HG03045 (cell line): ENCODE measurements at regions not wholly inside any gene's neighbourhood (a gene's known extent, or its start where the extent isn't known, plus 50 kb on each side); places are given as distances from the start of the nearest gene placed in this dataset.
A peak's percentile ranks its signal among the peaks of the same experiment; 100 is the strongest.

Experiments used
- ATAC-seq: cut with Tn5 transposase; IDR thresholded peaks from one replicate; pipeline ENCODE4 v1.9.1; 2021; ENCODE audit warnings: mild to moderate bottlenecking, moderate library complexity; ENCODE audit not compliant: unreplicated experiment

GRCh38 chr5:74576941-74577456 lies 63.5 kb downstream of the ENC1 start:
- peak; percentile 68 for ATAC-seq

GRCh38 chr5:74575741-74576538 lies 64.6 kb downstream of the ENC1 start:
- ATAC-seq = no peak

DNA sequence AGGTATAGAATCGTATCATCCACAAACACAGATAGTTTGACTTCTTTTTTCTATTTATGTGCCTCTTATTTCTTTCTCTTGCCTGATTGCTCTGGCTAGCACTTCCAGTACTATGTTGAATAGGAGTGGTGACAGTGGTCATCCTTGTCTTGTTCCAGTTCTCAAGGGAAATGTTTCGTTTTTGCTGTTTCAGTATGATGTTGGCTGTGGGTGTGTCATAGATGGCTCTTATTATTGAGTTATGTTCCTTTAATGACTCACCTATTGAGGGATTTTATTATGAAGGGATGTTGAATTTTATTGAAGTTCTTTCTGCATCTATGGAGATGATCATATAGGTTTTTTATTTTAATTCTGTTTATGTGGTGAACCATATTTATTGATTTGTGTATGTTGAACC lies 70.3 kb downstream of the ENC1 start:
- ATAC-seq = no peak

- no peak for ATAC-seq
Measured at GRCh38 chr5:74567411-74567995, 73.0 kb downstream of the ENC1 start.

GRCh38 chr5:74562122-74562521 lies 78.4 kb downstream of the ENC1 start:
- no peak for ATAC-seq

DNA sequence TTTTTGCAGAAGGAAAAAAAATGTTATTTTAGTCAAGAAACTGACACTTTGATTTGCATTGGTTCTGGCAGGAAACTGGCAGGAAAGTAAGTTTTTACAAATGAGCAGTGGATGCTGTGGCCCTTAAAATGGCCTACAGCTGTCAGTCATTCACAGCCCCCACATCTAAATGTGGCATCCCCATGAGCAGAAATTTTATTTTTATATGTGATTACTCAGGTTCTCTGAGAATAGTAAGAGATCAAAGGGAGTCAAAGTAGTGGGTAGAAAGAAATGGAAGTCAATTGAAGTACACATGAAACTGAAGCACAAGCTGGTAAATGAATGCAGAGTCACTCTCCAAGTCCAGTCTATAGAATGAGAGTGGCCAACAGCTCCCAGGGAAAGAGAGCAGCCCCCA lies 80.3 kb downstream of the ENC1 start:
- ATAC-seq = no peak

DNA sequence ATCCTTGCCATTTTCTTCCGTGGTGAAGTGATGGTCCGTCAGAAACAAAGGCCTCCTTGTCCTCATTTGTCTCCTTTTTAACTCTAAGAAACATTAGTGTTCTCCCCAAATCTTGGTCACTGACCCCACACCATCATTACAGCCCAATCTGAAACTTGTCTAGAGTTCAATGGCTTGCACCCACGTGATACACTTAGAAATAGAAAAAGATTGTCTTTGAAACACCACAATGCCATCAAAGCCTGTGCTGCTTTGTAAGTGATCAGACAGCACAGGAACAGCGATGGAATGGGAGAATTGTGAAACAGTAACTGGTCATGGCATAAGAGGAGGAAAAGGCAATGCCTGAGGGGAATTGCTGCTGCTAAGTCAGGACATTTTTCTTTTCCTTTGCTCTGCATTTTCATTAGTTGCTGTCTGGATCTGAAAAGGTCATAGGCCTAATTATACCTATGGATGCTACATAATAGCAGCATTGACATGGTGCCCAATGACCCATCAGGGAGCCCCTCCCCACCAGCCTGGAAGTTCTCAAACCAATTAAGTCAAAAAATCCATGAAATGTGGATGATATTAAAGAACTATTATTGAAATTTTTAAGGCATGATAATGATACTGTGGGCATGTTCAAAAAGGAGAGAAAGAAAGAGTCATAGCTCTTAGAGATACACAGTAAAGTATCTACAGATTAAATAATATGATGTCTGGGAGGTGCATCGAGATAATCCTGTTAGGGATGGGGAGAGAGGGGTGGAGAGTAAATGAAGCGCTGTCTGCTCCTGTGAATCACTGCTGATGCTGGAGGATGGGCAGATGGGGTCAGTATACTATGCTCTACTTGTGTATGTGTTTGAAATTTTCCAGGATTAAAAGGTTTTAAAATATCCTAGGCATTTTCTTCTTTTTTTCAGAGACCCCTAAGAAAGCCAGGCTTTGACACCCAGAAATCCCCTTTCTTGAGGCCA lies 83.6 kb downstream of the ENC1 start:
- no peak for ATAC-seq

DNA sequence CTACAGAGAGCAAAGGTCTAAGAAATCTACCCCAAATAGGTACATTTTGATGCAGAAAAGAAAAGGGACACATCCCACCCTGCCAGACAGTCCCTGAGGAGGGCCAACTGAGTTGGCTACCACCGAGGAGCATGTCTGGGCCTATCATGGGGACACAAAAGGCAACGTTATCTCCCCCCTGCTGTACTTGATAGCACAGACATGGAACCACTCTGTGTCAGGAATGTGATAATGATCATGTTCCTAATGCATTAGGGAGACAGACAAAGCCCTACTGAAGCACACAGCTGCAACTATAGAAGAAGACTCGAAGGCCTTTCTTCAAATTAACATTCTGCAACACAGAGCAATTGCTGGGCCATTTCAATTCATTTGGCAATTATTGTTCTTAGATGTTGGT lies 84.5 kb downstream of the ENC1 start:
- no peak for ATAC-seq

DNA sequence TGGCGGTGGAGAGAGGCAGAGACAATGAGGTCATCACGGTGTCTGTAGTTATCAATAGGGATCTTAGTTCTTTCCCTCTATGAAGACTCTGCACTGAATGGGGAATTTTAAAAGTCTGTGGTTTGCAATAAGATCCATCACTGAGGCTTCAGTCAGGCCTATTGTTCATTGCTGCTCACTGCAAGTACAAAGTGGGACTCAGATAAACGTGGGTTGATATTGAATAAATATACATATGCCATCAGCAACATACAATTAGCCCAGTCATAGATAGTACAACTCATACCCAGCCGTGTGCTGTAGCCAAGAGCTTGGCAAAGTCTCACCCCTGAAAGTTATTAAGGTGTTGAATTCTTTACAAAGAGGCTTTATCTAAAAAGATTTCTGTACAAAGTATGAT lies 88.4 kb downstream of the ENC1 start:
- no peak for ATAC-seq

GRCh38 chr5:74550927-74551326 lies 89.6 kb downstream of the ENC1 start:
- no peak for ATAC-seq

- ATAC-seq = no peak
Measured at GRCh38 chr5:74549384-74549783, 91.1 kb downstream of the ENC1 start.

- ATAC-seq = no peak
Measured at GRCh38 chr5:74546796-74547195, 93.7 kb downstream of the ENC1 start.

DNA sequence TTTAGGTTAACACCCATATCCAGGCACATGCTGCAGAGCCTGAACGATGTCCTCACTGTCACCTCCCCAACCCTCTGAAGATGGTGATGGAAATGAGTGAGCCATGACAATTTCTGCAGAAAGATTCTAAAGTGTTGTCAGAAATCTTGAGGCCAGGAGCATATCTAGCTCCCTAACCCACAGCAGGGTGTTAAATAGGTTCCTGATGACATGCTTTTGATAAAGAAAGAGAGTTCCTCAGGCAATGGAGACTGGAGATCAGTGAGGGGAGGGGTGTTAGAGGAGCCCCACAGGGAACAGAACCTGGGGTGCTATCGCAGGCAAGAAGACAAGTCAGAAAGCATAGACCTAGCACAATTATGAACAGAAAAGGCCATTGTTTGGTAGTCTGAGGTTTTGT lies 95.7 kb downstream of the ENC1 start:
- no peak for ATAC-seq

DNA sequence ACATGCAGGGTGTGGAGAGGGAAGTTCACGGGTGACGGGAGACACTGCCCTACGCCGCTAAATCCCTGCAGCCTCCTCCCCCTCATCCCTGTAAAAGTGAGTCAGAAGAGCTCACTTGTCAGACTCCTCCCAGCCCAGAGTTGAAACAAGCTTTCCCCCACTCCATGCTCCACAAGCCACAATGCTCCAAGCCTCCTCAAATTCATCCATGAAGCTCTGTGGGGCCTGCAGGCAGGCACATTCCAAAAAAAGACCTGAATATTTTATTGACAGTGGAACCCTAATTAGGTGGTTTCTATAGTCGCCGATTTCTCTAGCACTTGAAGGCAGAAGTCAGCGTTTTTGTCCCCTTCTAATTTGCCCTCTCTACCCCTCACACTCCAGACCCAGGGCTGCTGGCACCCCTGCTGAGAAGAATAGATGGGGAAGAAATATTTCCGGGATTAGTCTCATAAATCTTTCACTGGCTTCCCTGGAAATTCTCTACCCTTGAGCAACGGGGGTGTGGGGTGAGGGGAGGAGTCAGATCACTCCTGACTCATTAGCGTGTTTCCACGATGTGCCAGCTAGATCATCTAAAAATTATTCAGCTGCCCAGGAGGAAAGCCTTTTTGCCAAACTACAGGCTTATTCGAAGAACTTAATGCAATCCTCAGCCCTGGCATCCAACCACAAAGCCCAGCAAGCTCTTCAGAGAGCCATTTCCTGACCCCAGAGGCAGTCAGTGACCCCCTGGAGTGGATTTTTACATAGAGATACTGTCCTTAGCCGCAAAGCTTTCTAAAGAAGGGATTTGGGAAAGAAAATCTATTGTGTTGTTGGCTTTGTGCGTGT lies 97.1 kb downstream of the ENC1 start:
- ATAC-seq = no peak

DNA sequence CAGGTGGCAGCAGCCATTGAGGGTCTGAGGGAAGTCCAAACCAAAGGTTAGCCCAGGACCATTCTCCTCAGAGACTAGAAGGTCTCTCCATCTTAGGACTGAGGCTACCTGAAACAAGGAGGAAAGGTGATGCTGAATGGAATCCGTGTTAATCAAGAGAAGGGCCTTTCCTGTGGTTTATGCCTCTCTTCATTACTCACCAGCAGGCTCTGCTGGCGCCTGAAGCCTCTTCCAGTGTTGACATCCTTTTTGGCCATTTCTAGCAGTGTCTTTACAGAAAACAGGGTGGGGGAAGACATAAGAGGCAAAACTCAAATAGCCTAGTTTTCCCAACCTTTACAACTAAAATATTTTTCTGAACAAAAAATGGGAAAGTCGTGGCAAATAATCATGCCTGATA lies 98.0 kb downstream of the ENC1 start:
- no peak for ATAC-seq

- no peak for ATAC-seq
Measured at GRCh38 chr5:74541381-74541781, 99.1 kb downstream of the ENC1 start.

- ATAC-seq = no peak
Measured at GRCh38 chr5:74540622-74541021, 99.9 kb downstream of the ENC1 start.

DNA sequence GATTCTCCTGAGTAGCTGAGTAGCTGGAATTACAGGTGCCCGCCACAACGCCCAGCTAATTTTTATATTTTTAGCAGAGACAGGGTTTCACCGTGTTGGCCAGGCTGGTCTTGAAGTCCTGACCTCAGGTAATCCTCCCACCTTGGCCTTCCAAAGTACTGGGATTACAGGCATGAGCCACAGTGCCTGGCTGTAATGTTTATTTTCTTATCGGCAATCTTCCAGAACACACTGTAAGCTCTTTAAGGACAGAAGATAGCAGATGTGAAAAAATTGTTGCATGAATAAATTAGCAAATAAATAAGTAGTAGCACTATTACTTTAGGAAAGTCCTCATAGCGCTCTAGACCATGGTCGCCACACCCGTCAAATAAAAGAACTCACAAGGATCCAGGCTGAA lies 100.5 kb downstream of the ENC1 start:
- ATAC-seq = no peak

DNA sequence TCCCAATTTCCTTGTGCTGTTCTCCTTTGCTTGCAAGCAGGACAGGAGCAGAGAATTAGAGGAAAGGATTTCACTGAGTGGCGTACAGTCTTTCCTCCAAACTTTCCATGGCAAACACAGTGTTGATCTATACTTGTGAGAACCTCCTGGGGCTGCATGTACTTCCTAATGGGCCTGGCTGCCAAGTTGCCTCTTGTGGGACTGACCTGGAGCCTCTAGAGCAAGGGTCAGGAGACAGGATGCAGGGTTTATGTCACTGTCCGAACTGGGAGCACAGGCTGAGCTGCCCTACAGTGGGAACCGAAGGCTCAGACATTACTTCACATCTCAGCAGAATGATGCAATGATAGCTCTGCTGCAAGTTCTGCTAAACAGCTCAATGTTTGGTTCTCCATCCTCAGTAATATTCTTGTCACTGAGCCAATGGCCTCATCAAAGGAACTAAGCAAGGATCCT lies 102.3 kb downstream of the ENC1 start:
- ATAC-seq = no peak

DNA sequence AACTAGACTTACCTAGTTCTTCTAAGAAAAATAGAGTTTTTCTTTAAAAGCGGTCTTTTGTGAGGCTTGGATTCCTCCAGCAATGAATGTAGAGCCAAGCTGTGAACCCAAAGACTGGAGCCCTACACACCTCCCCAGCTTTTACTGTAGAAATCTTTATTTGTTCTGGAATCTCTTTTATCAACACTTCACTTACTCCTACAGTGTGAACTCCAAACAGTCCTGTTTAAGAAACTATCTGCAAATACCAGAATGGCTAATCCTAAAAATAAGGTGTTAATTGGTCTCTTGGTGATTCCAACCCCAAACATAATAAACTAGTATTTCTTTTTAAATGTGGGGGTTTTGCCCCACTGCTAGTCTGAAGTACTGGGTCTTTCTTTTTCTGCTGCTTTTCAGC lies 103.9 kb downstream of the ENC1 start:
- ATAC-seq = no peak
